ENCODE measurements at regions not wholly inside any gene's neighbourhood (a gene's known extent, or its start where the extent isn't known, plus 50 kb on each side); places are given as distances from the start of the nearest gene placed in this dataset.

- no peaks in the 10 kb centered on the region for H3K4me1 ChIP-seq
- H3K27ac ChIP-seq = no peak overlapping the region
- FAIRE-seq (no peak), ATAC-seq (no peak), DNase-seq (ENCODE audit: low read depth in 1 of 2, low spot score in 1 of 2) (no peak)
- no peak overlapping the region for H3K4me2 ChIP-seq
- WGBS (ENCODE audit: missing lambda C conversion rate) = 33% methylated on average over 4 of the region's 4 CpGs
- ChIA-PET POLR2A (no interaction called here), CTCF (no interaction called here)
- H3K9me3 ChIP-seq = no peaks in the 10 kb centered on the region
- no peak overlapping the region for H3K4me3 ChIP-seq
- TF ChIP-seq JUNB (IDR thresholded peaks at IDR 0.05) = no peak
- no peak for TF ChIP-seq KDM1A (IDR thresholded peaks at IDR 0.05; ENCODE audit: low read depth)
- TF ChIP-seq EHMT2 (IDR thresholded peaks at IDR 0.05; ENCODE audit: low read depth) = no peak
- TF ChIP-seq NR3C1 (IDR thresholded peaks at IDR 0.05) = no peak
- no peak for TF ChIP-seq BHLHE40 (IDR thresholded peaks at IDR 0.05; ENCODE audit: low read depth, low read length)
- TF ChIP-seq ZFP36 (IDR thresholded peaks at IDR 0.05; ENCODE audit: borderline replicate concordance, partially characterized antibody) = no peak
- TF ChIP-seq, protein P1, sequence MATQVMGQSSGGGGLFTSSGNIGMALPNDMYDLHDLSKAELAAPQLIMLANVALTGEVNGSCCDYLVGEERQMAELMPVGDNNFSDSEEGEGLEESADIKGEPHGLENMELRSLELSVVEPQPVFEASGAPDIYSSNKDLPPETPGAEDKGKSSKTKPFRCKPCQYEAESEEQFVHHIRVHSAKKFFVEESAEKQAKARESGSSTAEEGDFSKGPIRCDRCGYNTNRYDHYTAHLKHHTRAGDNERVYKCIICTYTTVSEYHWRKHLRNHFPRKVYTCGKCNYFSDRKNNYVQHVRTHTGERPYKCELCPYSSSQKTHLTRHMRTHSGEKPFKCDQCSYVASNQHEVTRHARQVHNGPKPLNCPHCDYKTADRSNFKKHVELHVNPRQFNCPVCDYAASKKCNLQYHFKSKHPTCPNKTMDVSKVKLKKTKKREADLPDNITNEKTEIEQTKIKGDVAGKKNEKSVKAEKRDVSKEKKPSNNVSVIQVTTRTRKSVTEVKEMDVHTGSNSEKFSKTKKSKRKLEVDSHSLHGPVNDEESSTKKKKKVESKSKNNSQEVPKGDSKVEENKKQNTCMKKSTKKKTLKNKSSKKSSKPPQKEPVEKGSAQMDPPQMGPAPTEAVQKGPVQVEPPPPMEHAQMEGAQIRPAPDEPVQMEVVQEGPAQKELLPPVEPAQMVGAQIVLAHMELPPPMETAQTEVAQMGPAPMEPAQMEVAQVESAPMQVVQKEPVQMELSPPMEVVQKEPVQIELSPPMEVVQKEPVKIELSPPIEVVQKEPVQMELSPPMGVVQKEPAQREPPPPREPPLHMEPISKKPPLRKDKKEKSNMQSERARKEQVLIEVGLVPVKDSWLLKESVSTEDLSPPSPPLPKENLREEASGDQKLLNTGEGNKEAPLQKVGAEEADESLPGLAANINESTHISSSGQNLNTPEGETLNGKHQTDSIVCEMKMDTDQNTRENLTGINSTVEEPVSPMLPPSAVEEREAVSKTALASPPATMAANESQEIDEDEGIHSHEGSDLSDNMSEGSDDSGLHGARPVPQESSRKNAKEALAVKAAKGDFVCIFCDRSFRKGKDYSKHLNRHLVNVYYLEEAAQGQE (IDR thresholded peaks at IDR 0.05) = no peak
- no peak for TF ChIP-seq GATA3 (IDR thresholded peaks at IDR 0.05; ENCODE audit: borderline replicate concordance)
- TF ChIP-seq TP53 (CRISPR knock-in tag; IDR thresholded peaks at IDR 0.05) = no peak
- TF ChIP-seq POLR2AphosphoS2 (conservative IDR thresholded peaks at IDR 0.05; ENCODE audit: low read length) = no peak
- no peak for TF ChIP-seq HOXB13 (CRISPR knock-in tag; IDR thresholded peaks at IDR 0.05; ENCODE audit: low read depth)
- TF ChIP-seq ZNF302 (CRISPR knock-in tag; IDR thresholded peaks at IDR 0.05) = no peak
- TF ChIP-seq, protein P2, sequence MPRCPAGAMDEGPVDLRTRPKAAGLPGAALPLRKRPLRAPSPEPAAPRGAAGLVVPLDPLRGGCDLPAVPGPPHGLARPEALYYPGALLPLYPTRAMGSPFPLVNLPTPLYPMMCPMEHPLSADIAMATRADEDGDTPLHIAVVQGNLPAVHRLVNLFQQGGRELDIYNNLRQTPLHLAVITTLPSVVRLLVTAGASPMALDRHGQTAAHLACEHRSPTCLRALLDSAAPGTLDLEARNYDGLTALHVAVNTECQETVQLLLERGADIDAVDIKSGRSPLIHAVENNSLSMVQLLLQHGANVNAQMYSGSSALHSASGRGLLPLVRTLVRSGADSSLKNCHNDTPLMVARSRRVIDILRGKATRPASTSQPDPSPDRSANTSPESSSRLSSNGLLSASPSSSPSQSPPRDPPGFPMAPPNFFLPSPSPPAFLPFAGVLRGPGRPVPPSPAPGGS (IDR thresholded peaks at IDR 0.05) = no peak
- TF ChIP-seq HDAC2 (IDR thresholded peaks at IDR 0.05) = no peak
- TF ChIP-seq MYC (IDR thresholded peaks at IDR 0.05; ENCODE audit: borderline replicate concordance, low read length) = no peak
- no peak for TF ChIP-seq ESRRA (IDR thresholded peaks at IDR 0.05; ENCODE audit: borderline replicate concordance, low read length)
- TF ChIP-seq, protein P3, sequence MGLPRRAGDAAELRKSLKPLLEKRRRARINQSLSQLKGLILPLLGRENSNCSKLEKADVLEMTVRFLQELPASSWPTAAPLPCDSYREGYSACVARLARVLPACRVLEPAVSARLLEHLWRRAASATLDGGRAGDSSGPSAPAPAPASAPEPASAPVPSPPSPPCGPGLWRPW (IDR thresholded peaks at IDR 0.05) = no peak
Measured at GRCh38 chr15:31516874-31517273, 190.2 kb downstream of the KLF13 start.

DNA sequence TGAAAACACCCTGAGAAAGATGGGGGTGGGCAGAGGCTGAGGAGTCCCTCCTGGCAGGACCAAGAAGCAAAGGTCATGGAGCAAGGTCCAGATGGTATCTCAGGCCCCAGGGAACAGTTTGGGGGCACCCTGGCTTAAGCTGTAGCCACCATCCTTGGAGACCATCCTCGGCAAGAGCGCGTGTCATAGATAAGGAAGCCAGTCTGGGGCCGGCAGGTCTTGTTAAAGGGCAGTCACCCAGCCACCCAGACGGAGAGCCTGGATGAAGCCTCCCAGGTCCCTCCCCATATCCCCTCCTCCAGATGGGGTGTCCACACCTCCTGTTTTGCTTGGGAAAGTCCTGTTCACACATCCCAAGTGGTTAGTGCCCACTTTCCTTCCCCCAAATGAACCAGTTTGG lies 191.1 kb downstream of the KLF13 start:
- CTCF ChIA-PET = no interaction called here
- 82% methylated on average over 5 of the region's 5 CpGs for WGBS (ENCODE audit: missing lambda C conversion rate)
- Histone ChIP-seq H3K4me2 (no peak overlapping the region), H3K9me3 (no peaks in the 10 kb centered on the region), H3K4me3 (no peak overlapping the region), H3K27ac (no peak overlapping the region), H3K4me1 (no peaks in the 10 kb centered on the region)
- no peak for DNase-seq (ENCODE audit: low read depth in 1 of 2, low spot score in 1 of 2)
- ATAC-seq = no peak
- TF ChIP-seq EP300 (IDR thresholded peaks at IDR 0.05) (no peak), HEYL (CRISPR knock-in tag; IDR thresholded peaks at IDR 0.05) (no peak), SMC3 (IDR thresholded peaks at IDR 0.05) (no peak), FOSB (CRISPR knock-in tag; IDR thresholded peaks at IDR 0.05) (no peak), RAD21 (conservative IDR thresholded peaks at IDR 0.05 in 1 of 2, IDR thresholded peaks at IDR 0.05 in 1 of 2) (no peak), RCOR1 (IDR thresholded peaks at IDR 0.05; ENCODE audit: low read depth, low read length) (no peak), CBX8 (IDR thresholded peaks at IDR 0.05) (no peak), EHMT2 (IDR thresholded peaks at IDR 0.05; ENCODE audit: low read depth) (no peak), BHLHE40 (IDR thresholded peaks at IDR 0.05; ENCODE audit: low read depth, low read length) (no peak), PHF8 (IDR thresholded peaks at IDR 0.05; ENCODE audit: borderline replicate concordance, low read depth) (no peak), EHF (CRISPR knock-in tag; IDR thresholded peaks at IDR 0.05) (no peak), FOSL2 (IDR thresholded peaks at IDR 0.05) (no peak), FOSL2 (CRISPR knock-in tag; IDR thresholded peaks at IDR 0.05) (no peak), RFX5 (IDR thresholded peaks at IDR 0.05) (no peak), NFE2L2 (conservative IDR thresholded peaks at IDR 0.05; ENCODE audit: low read length) (no peak), MAFK (IDR thresholded peaks at IDR 0.05; ENCODE audit: partially characterized antibody) (no peak), ZNF302 (CRISPR knock-in tag; IDR thresholded peaks at IDR 0.05) (no peak)
- TF ChIP-seq, protein P4, sequence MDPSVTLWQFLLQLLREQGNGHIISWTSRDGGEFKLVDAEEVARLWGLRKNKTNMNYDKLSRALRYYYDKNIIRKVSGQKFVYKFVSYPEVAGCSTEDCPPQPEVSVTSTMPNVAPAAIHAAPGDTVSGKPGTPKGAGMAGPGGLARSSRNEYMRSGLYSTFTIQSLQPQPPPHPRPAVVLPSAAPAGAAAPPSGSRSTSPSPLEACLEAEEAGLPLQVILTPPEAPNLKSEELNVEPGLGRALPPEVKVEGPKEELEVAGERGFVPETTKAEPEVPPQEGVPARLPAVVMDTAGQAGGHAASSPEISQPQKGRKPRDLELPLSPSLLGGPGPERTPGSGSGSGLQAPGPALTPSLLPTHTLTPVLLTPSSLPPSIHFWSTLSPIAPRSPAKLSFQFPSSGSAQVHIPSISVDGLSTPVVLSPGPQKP (IDR thresholded peaks at IDR 0.05; ENCODE audit: low read depth, low read length) = no peak
- no peak for FAIRE-seq
- POLR2A ChIA-PET = no interaction called here

All from A549 (cell line).